Ovary (tissue), 7 donors: ENCODE measurements at regions not wholly inside any gene's neighbourhood (a gene's known extent, or its start where the extent isn't known, plus 50 kb on each side); places are given as distances from the start of the nearest gene placed in this dataset.

Experiments
- DNase-seq, 5 donors: peaks; one replicate each; pipeline ENCODE4 v3.0.0-alpha.2; 2019 to 2020
- H3K27ac ChIP-seq, 2 donors: fragments of 200-600 bp; one replicate each; pipeline versions ENCODE4 v1.5.1 to v1.8.0; 2019 to 2022
- H3K27me3 ChIP-seq: fragments of 200-600 bp; one replicate; pipeline ENCODE4 v1.8.0; 2022
- H3K36me3 ChIP-seq: fragments of 200-600 bp; sonication (generic); one replicate; pipeline ENCODE4 v1.5.1; 2019
- H3K4me1 ChIP-seq: one replicate; pipeline ENCODE4 v1.8.1; 2013; ENCODE audit warnings: mild to moderate bottlenecking, moderate library complexity; ENCODE audit not compliant: insufficient read depth
- H3K4me3 ChIP-seq: fragments of 200-600 bp; sonication (generic); one replicate; pipeline ENCODE4 v1.5.1; 2017
- H3K9me3 ChIP-seq, 2 donors: fragments of 200-600 bp in 1 of 2; sonication (generic) in 1 of 2; one replicate each; pipeline versions ENCODE4 v1.5.1 to v1.8.1; 2013 to 2019; ENCODE audit warnings: mild to moderate bottlenecking in 1 of 2, moderate library complexity in 1 of 2
- EP300 ChIP-seq: sonication (generic); formaldehyde crosslinking; IDR thresholded peaks from one replicate; pipeline ENCODE4 v1.6.1; 2017; ENCODE audit warnings: antibody characterized with exemption
- POLR2A ChIP-seq: fragments of 450-650 bp; IDR thresholded peaks from one replicate; pipeline ENCODE4 v1.6.1; 2017; ENCODE audit warnings: antibody characterized with exemption, mild to moderate bottlenecking, moderate library complexity
- WGBS, 3 donors: extraction: QIAGEN DNeasy Blood & Tissue Kit in 1 of 3; methylation state at CpG; one replicate each; pipeline versions ENCODE4 v1.1.5 to v1.1.7; 2013 to 2017; 5-methylcytosine and 5-hydroxymethylcytosine counted together
- intact Hi-C, 4 donors: fragments of 100-400 bp; cut with DNase I; formaldehyde crosslinking; loops; one replicate each; pipeline versions ENCODE4 v1.11.0 to v1.15.1; 2022 to 2023
- TF ChIP-seq, protein P1 (sequence below), 3 donors: fragments of 450-650 bp in 2 of 3; fragments of 200-600 bp in 1 of 3; IDR thresholded peaks; one replicate each; pipeline versions ENCODE4 v1.5.1 to v1.8.0; 2016 to 2022; ENCODE audit warnings: antibody characterized with exemption in 3 of 3, mild to moderate bottlenecking in 1 of 3
- donor health status: DM: no; HTN: no; CAD: no; lungs with moderate emphysema.
- donor health status: DM: no; HTN: no; CAD: no.
- donor health status: Bipolar disorder and iron deficiency.
- donor health status: DM: no; HTN: no; CAD: no.
- donor health status: DM: yes; HTN: yes; CAD: no.

GRCh38 chr12:131217024-131217586, 263.4 kb downstream of the ADGRD1 start:
- H3K4me1 ChIP-seq = no peaks in the 10 kb centered on the region
- TF ChIP-seq, protein P1, sequence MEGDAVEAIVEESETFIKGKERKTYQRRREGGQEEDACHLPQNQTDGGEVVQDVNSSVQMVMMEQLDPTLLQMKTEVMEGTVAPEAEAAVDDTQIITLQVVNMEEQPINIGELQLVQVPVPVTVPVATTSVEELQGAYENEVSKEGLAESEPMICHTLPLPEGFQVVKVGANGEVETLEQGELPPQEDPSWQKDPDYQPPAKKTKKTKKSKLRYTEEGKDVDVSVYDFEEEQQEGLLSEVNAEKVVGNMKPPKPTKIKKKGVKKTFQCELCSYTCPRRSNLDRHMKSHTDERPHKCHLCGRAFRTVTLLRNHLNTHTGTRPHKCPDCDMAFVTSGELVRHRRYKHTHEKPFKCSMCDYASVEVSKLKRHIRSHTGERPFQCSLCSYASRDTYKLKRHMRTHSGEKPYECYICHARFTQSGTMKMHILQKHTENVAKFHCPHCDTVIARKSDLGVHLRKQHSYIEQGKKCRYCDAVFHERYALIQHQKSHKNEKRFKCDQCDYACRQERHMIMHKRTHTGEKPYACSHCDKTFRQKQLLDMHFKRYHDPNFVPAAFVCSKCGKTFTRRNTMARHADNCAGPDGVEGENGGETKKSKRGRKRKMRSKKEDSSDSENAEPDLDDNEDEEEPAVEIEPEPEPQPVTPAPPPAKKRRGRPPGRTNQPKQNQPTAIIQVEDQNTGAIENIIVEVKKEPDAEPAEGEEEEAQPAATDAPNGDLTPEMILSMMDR (IDR thresholded peaks at IDR 0.05) = no peak
- TF ChIP-seq EP300 (no peak), POLR2A (no peak)
- DNase-seq = no peak
- intact Hi-C loops = no loop called here
- H3K27ac ChIP-seq = no peak overlapping the region
- no peaks in the 10 kb centered on the region for H3K9me3 ChIP-seq
- WGBS, 3 donors = 58 to 67% (median 65%) methylated on average over 22 of the region's 22 CpGs
- H3K4me3 ChIP-seq = no peak overlapping the region
- no peaks in the 10 kb centered on the region for H3K36me3 ChIP-seq
- H3K27me3 ChIP-seq = no peaks in the 10 kb centered on the region

- no peak for DNase-seq
- H3K36me3 ChIP-seq = no peaks in the 10 kb centered on the region
- H3K9me3 ChIP-seq = no peaks in the 10 kb centered on the region
- intact Hi-C loops = no loop called here
- no peaks in the 10 kb centered on the region for H3K27me3 ChIP-seq
- TF ChIP-seq, protein P1 (IDR thresholded peaks at IDR 0.05) = no peak
- TF ChIP-seq POLR2A (no peak), EP300 (no peak)
- H3K4me3 ChIP-seq = no peak overlapping the region
- no peak overlapping the region for H3K27ac ChIP-seq
- peaks cover 2% of the 10 kb centered on the region for H3K4me1 ChIP-seq
- WGBS, 3 donors = 54 to 65% (median 55%) methylated on average over 27 of the region's 27 CpGs
These were observed 264.6 kb downstream of the ADGRD1 start for GRCh38 chr12:131218026-131218922.

GRCh38 chr12:131218923-131219669, 265.4 kb downstream of the ADGRD1 start:
- Histone ChIP-seq H3K4me3 (no peak overlapping the region), H3K9me3 (no peaks in the 10 kb centered on the region), H3K27me3 (no peaks in the 10 kb centered on the region), H3K36me3 (no peaks in the 10 kb centered on the region), H3K4me1 (peaks cover 2% of the 10 kb centered on the region), H3K27ac (no peak overlapping the region)
- intact Hi-C loops = no loop called here
- 66 to 70% (median 69%) methylated on average over 15 of the region's 15 CpGs for WGBS, 3 donors
- no peak for DNase-seq
- no peak for TF ChIP-seq POLR2A
- TF ChIP-seq EP300 = no peak
- TF ChIP-seq, protein P1 (IDR thresholded peaks at IDR 0.05) = no peak

- H3K4me1 ChIP-seq = peaks cover 2% of the 10 kb centered on the region
- no peak overlapping the region for H3K27ac ChIP-seq
- intact Hi-C loops = no loop called here
- DNase-seq = no peak
- H3K4me3 ChIP-seq = no peak overlapping the region
- 83 to 94% (median 86%) methylated on average over 5 to 11 of the region's 11 CpGs for WGBS, 3 donors
- no peaks in the 10 kb centered on the region for H3K9me3 ChIP-seq
- no peaks in the 10 kb centered on the region for H3K36me3 ChIP-seq
- no peaks in the 10 kb centered on the region for H3K27me3 ChIP-seq
- no peak for TF ChIP-seq POLR2A
- no peak for TF ChIP-seq EP300
- TF ChIP-seq, protein P1 (IDR thresholded peaks at IDR 0.05) = no peak
These were observed 266.1 kb downstream of the ADGRD1 start for GRCh38 chr12:131219670-131220330.
